GM21423 (cell line): ENCODE measurements at regions not wholly inside any gene's neighbourhood (a gene's known extent, or its start where the extent isn't known, plus 50 kb on each side); places are given as distances from the start of the nearest gene placed in this dataset.
"Not testable (repeated sequence)": the region's sequence is repeated elsewhere in the genome, so short reads cannot be mapped to it uniquely, and the experiment has no call there.

Source experiments
- ATAC-seq: cut with Tn5 transposase; IDR thresholded peaks from one replicate; pipeline ENCODE4 v1.9.1; 2021; ENCODE audit warnings: mild to moderate bottlenecking, moderate library complexity; ENCODE audit not compliant: unreplicated experiment

DNA sequence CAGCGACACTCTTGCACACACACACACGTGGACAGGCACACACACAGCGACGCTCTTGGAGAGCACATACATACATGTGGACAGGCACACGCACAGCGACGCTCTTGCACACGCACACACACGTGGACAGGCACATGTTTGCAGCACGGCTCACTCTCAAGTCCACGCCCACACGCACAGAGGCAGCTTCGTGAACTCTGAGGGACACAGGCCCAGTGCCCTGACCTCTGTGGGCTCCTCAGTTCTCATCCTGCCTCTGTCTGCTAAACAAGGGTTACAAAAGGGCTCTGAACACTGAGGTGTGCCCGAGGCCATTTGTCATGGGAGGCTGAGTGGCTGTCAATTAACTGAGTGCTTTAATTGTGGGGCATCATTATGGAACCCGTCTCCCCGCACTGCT, 558.8 kb upstream of the ADAMTS16 start:
- no peak for ATAC-seq

DNA sequence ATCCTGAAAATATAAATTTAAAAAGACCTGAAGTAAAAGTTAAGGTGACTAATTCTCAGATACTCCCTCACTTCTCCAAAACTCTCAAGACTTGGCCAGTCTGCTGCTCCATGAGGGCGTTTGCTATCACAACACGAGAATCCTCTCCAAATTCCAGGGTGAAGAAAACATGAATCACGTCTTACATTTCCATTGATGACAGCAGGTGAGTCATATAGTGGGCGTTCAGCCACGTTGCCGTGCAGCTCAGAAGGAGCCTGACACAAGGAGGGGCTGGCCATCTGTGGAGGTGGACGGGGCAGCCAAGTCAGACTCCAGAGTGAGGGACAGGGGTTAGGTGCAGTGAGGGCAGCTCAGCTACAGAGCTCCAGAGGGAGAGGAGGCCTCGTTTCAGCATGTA, 555.1 kb upstream of the ADAMTS16 start:
- no peak for ATAC-seq

DNA sequence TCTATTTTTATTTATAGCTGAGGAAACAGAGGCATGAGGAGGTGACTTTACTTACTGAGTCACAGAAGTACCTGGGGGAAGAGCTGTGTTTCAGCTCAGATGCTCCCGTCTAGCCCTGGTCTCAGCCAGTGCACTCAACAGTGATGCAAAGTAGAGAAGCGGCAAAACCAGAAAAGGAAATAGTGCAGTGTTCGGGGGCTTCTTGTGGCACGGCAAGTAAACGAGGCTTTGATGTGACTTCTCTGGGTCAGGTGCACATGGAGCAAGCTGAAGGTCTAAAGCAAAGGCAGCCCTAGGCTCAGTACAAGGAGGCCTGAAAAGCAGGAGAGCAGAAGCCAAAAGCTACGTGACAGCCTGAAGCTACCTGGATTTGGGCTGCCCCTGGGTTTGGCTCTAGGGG, 526.7 kb upstream of the ADAMTS16 start:
- ATAC-seq = no peak

DNA sequence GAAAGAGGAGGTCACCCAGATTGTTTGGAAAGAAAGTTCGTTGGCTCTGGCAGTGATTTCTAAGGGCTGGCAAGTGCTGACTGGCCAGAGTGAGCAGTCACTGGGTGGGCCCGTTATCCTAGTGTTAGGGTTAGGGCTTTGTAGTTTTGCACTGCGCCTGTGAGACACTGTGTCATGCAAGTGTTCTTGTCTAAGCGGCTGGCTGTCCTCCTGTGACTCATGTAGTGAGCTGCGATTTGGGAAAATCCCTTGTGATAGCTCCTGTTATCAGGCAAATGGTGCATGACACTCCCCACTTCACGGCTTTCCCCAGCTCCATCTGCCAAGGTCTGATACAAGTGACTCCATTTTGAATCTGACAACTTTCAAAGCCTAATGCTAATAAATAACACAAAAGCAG, 526.0 kb upstream of the ADAMTS16 start:
- no peak for ATAC-seq

GRCh38 chr5:4615369-4615768, 524.8 kb upstream of the ADAMTS16 start:
- ATAC-seq = not testable (repeated sequence)

DNA sequence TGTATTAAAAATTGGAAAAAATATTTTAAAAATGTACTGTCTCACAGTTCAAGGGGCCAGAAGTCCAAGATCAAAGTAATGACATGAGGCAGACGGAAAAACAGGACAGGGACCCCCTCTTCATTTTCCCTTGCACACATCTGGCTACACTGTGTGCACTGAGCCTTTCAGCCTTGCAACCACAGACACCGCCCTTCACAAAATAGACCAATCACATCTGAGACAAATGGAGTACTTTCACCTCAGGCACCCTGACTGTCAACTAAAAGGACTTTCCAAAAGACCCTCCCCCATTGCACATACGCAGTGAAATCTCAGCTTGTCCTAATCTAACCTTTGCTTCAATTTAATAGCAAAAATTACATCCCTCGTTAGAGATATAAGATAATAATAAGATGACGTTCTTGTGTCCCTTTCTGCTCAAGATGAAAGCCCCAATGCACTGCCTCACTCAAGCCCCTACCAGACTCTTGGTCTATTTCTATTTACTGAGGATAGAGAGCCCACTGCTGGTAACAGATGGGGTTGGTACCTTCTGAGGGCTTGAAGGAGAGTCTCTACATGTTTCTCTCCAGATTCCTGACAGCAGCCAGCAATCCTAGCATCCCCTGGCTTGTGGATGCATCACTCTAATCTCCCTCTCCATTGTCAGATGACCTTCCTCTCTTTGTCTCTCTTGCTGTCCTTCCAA, 514.8 kb upstream of the ADAMTS16 start:
- no peak for ATAC-seq

DNA sequence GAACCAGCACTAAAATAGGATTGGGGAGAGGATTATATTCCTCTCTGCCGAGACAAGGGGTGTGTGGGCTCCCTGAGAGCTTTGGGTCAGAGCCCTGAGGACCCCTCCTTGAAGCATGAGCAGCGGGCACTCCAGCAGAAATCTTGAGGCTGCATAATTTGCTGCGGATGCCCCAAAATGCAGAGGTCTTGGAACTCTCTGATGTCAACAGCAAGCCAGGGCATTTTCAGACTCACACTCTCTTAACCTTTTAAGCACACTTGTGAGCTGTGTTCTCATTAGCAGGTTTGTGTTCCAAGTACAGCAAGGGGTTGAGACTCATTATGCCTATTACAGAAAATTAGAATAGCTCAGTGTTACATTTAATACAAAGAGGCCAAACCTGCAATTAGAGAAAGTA, 513.0 kb upstream of the ADAMTS16 start:
- no peak for ATAC-seq

- ATAC-seq = no peak
Observed at GRCh38 chr5:4627929-4628328, 512.2 kb upstream of the ADAMTS16 start.

DNA sequence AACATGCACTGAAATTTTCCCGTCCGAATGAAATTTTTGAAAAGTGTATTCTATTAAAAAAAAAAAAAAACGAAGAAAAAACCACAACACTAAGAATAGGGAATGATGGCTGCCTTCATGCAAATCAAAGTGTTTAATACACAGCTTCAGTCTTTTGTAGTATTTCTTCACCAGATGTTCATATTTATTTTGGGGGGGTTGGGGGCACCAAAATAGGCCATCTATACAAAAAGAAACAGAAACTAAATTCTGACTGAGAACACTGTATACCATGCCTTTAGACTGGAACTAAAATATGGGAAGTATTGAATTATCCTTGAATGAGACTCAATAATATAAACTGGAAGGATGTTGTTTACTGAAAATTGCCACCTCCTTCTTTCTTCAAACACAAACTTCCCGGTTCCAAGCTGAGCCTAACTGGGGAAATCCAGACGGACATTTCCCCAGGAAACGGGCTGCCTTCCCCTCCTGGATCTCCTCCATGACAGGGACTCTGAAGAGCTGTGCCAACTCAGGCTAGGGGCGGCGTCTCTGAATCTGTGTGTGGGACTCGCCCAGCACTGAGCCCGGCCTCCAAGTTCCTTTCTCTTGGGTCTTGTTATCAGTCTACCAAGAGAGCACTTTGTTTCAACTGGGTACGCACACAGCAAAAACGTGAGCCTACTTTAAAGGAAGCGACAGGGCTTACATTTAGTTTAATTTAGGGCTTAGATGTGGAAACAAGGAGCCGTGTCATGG, 511.3 kb upstream of the ADAMTS16 start:
- ATAC-seq = no peak

GRCh38 chr5:4630031-4630430, 510.1 kb upstream of the ADAMTS16 start:
- no peak for ATAC-seq

- no peak for ATAC-seq
Observed at GRCh38 chr5:4634342-4634741, 505.8 kb upstream of the ADAMTS16 start.

- no peak for ATAC-seq
Observed at GRCh38 chr5:4636378-4636777, 503.8 kb upstream of the ADAMTS16 start.

DNA sequence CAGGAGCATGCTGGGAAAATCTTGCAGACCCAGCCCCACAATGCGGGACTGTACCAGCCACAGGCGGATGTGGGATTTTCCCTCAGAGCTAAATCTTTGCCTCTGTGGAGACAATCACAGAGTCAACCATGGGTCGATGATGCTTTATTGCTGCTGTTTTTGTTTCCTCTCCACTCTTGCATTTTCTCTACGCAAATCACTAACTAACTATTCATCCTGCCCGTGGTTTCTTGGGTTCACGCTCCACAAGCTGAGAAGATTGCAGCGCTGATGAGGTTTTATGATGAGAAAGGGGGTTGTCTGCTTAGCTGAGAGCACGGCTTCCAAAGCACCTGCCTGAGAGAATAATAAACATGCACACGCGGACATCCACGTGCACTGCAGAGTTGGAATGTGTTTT, 500.2 kb upstream of the ADAMTS16 start:
- ATAC-seq = no peak

GRCh38 chr5:4640795-4641194, 499.3 kb upstream of the ADAMTS16 start:
- ATAC-seq = no peak

DNA sequence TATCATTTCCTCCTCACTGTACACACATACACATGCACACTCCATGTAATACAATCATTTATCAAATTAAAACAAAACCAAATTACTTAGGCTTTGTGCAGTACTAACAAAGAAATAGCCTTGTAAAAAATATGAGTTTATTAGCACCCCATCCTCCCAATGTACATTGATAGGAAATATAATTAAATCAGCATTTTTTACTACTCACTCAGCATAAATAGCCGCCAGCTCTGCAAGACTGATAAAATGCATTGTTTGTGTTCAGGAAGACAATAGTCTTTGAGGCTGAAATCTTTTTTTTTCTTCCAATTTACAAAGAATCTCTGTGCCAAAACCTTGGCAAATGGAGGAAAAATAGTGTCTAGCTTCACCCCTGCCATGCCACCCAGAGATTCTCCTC, 497.6 kb upstream of the ADAMTS16 start:
- ATAC-seq = no peak

- no peak for ATAC-seq
Observed at GRCh38 chr5:4643190-4643589, 496.9 kb upstream of the ADAMTS16 start.

GRCh38 chr5:4643960-4644359, 496.2 kb upstream of the ADAMTS16 start:
- ATAC-seq = no peak

DNA sequence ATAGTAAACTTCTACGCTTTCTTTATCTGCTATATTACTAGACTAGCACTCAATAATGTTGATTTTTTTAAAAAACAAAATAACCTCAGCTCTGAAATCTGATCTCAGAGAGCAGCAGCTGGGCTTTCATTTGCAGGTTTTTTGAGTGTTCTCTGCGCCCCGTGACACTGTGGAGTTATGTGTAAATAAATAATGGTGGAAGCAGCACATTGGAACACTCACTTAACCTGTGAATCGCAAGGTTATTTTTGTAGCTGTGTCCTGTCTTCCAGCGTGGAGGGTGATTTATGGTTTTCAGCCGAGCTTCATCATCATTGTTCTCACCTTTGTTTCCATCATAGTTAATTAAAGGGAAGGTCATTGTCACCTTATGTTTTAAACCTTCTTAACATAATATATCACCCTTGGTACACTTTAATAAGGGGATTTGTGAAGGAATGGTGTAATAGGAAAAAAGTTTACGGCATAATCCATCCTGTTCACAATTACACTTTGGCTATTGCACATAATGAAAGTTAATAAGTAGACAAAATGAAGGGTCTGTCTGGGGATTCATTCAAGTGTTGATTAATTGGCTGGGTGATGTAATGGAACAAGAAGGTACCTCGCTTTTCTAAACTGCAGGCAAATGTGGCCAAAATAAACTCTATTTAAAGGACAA, 493.3 kb upstream of the ADAMTS16 start:
- no peak for ATAC-seq

DNA sequence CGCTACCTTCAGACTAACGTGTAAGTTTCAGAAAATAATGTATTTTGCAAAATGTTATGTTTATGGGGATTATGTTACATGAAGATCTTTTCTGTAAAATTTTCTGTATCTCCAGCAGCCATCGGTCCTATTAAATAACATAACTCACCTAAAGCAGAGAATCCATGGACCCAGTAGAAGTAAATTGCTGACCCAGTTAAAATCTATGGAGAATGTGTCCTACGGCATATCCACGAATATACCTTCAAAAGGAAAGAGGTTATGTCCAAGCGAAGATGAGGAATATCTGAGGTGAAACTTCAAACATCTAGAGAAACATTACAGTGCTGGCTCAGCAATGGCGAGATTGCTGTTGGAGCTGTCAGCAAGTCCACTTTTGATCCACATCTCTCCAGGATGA, 492.2 kb upstream of the ADAMTS16 start:
- ATAC-seq = no peak

DNA sequence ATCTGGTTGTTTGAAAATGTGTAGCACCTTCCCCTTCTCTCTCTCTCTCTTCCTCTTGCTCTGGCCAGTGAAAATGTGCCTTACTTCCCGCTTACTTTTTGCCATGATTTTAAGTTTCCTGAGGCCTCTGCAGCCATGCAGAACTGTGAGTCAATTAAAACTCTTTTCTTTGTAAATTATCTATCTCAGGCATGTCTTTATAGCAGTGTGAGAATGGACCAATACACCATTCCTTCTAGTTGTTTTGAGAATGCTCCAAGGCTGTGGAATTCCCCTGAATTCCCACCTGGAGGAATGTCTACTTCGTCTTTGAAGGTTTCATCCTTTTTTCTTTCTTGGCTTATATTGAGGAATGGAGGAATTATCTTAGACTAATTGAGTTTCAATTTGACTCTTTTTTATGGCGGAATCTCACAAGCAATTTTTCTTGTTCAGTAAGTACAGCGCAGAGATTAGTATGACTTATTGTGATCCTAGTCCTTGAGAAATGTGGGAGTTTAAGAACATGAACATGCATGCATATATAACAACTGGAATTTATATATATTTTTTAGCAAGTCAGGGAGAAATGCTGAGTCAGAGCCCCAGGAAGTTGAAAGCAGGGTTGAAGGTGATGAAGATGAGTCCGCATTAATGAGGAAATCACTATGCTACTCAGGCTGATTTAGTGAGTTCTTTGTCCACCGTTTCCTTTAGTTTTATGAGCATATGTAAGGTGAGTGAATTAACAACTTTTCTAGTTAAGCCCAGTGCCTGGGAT, 488.1 kb upstream of the ADAMTS16 start:
- no peak for ATAC-seq

DNA sequence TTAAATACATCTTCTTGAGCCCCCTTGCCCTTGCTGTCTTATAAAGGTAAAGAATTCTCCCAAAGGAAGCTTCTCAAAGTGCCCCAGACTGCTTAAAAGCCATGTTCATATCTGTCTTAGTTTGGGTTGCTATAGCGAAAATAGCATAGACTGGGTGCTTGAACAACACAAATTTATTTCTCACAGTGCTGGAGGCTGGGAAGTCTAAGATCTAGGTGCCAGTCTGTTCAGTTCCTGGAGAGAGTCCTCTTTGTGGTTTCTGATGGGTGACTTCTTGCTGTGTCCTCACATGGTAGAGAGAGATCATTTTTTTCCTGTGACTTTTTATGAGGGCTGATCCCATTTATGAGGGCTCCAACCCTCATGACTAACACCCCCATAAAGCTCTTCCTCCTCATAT, 486.7 kb upstream of the ADAMTS16 start:
- no peak for ATAC-seq
